Right renal pelvis (tissue), 4 donors: ENCODE measurements at regions not wholly inside any gene's neighbourhood (a gene's known extent, or its start where the extent isn't known, plus 50 kb on each side); places are given as distances from the start of the nearest gene placed in this dataset.

Experiments used
- DNase-seq, 4 donors: peaks; one replicate each; pipeline ENCODE4 v3.0.0-alpha.2; 2013; ENCODE audit warnings: low read depth in 4 of 4, low spot score in 3 of 4, missing footprints in 1 of 4

GRCh38 chr1:56060906-56061305 is 518.5 kb downstream of the PLPP3 start:
- DNase-seq, result no peak

- no peak for DNase-seq
These were observed 521.6 kb downstream of the PLPP3 start for GRCh38 chr1:56057466-56058405.

- no peak for DNase-seq
These were observed 522.7 kb downstream of the PLPP3 start for GRCh38 chr1:56056438-56057287.

GRCh38 chr1:56054959-56055358 is 524.4 kb downstream of the PLPP3 start:
- DNase-seq, result no peak

GRCh38 chr1:56052041-56052440 is 527.3 kb downstream of the PLPP3 start:
- peak in 1 of 4 donors; percentile 22 for DNase-seq

GRCh38 chr1:56050911-56051310 is 528.5 kb downstream of the PLPP3 start:
- DNase-seq, result no peak

- DNase-seq, result no peak
These were observed 533.9 kb downstream of the PLPP3 start for GRCh38 chr1:56045477-56045876.

- no peak for DNase-seq
These were observed 534.3 kb downstream of the PLPP3 start for GRCh38 chr1:56045062-56045461.

GRCh38 chr1:56036479-56036878 is 542.9 kb downstream of the PLPP3 start:
- DNase-seq, result no peak

- DNase-seq, result no peak
These were observed 544.4 kb downstream of the PLPP3 start for GRCh38 chr1:56034847-56035481.

- no peak for DNase-seq
These were observed 545.1 kb downstream of the PLPP3 start for GRCh38 chr1:56034222-56034621.

GRCh38 chr1:56033321-56034037 is 545.9 kb downstream of the PLPP3 start:
- DNase-seq, result no peak

- DNase-seq, result no peak
These were observed 547.2 kb downstream of the PLPP3 start for GRCh38 chr1:56032096-56032676.

GRCh38 chr1:56031001-56031400 is 548.4 kb downstream of the PLPP3 start:
- no peak for DNase-seq

GRCh38 chr1:56029319-56030003 is 549.9 kb downstream of the PLPP3 start:
- DNase-seq, result no peak

- no peak for DNase-seq
These were observed 550.5 kb downstream of the PLPP3 start for GRCh38 chr1:56028911-56029310.

GRCh38 chr1:56028244-56028643 is 551.1 kb downstream of the PLPP3 start:
- DNase-seq, result no peak

- DNase-seq, result no peak
These were observed 553.4 kb downstream of the PLPP3 start for GRCh38 chr1:56025942-56026341.

- no peak for DNase-seq
These were observed 555.2 kb downstream of the PLPP3 start for GRCh38 chr1:56024155-56024554.
